GM13976 (cell line): ENCODE measurements at regions not wholly inside any gene's neighbourhood (a gene's known extent, or its start where the extent isn't known, plus 50 kb on each side); places are given as distances from the start of the nearest gene placed in this dataset.

Experiments used
- DNase-seq: peaks from one replicate; pipeline ENCODE4 v3.0.0; 2012; ENCODE audit warnings: low spot score
- CTCF ChIP-seq: IDR thresholded peaks from 2 replicates; pipeline ENCODE4 v1.5.1; 2012; ENCODE audit warnings: borderline replicate concordance, mild to moderate bottlenecking; ENCODE audit not compliant: insufficient read depth; ENCODE audit errors: extremely low read depth, missing control alignments, control extremely low read depth
- in situ Hi-C: fragments of 300-500 bp; cut with MboI; formaldehyde crosslinking; loops from one replicate; pipeline ENCODE4 v1.12.0; 2022; ENCODE audit warnings: low sequenced_read_pairs, mixed read lengths, inconsistent platforms; ENCODE audit not compliant: unreplicated experiment

GRCh38 chr11:15493066-15493465 lies 378.3 kb downstream of the INSC start:
- no peak for TF ChIP-seq CTCF
- in situ Hi-C loops = no loop called here
- no peak for DNase-seq

GRCh38 chr11:15493921-15494620 lies 379.3 kb downstream of the INSC start:
- in situ Hi-C loops = no loop called here
- no peak for TF ChIP-seq CTCF

GRCh38 chr11:15494740-15495139 lies 380.0 kb downstream of the INSC start:
- DNase-seq = no peak
- no peak for TF ChIP-seq CTCF
- in situ Hi-C loops = no loop called here

More at GRCh38 chr11:15493921-15494620, 379.3 kb downstream of the INSC start:
- DNase-seq = no peak

- in situ Hi-C loops = no loop called here
- no peak for DNase-seq
- TF ChIP-seq CTCF = no peak
These were observed 380.7 kb downstream of the INSC start for GRCh38 chr11:15495462-15495861.

GRCh38 chr11:15497366-15497765 lies 382.6 kb downstream of the INSC start:
- no peak for TF ChIP-seq CTCF
- in situ Hi-C loops = no loop called here
- no peak for DNase-seq

- no peak for TF ChIP-seq CTCF
- in situ Hi-C loops = no loop called here
- no peak for DNase-seq
These were observed 385.0 kb downstream of the INSC start for GRCh38 chr11:15499674-15500073.
